BJ (cell line): ENCODE measurements at regions not wholly inside any gene's neighbourhood (a gene's known extent, or its start where the extent isn't known, plus 50 kb on each side); places are given as distances from the start of the nearest gene placed in this dataset.

Experiments used
- CTCF ChIA-PET: fragments of 350-600 bp; formaldehyde crosslinking; extraction: SDS; loops from one replicate; lab custom pipeline; 2021; ENCODE audit warnings: antibody characterized with exemption, inconsistent platforms; lab: Yijun Ruan, JAX
- POLR2A ChIA-PET: fragments of 300-600 bp; sonication (Branson Sonifier 250); formaldehyde crosslinking; extraction: SDS; loops from one replicate; lab custom pipeline; 2021; ENCODE audit warnings: antibody characterized with exemption; lab: Charles Lee
- DNase-seq: peaks from one replicate; pipeline ENCODE4 v3.0.0-alpha.2; 2011; ENCODE audit warnings: low read depth
- H3K27me3 ChIP-seq: 2 replicates; pipeline ENCODE4 v1.6.0; 2011; ENCODE audit warnings: low read length; ENCODE audit not compliant: control insufficient read depth, insufficient read depth
- H3K36me3 ChIP-seq: 2 replicates; pipeline ENCODE4 v1.5.1; 2011; ENCODE audit warnings: low read length; ENCODE audit not compliant: control insufficient read depth, insufficient read depth
- H3K4me3 ChIP-seq: 2 replicates; pipeline ENCODE4 v1.5.1; 2011; ENCODE audit warnings: low read depth, mild to moderate bottlenecking, control low read depth, low read length
- CTCF ChIP-seq: IDR thresholded peaks from 2 replicates; pipeline ENCODE4 v1.5.1; 2011; ENCODE audit warnings: low read depth, mild to moderate bottlenecking, control low read depth, inconsistent platforms, low read length, moderate library complexity; ENCODE audit not compliant: insufficient read depth

GRCh38 chr5:67293226-67293625 lies 96.6 kb upstream of the CD180 start:
- no peaks in the 10 kb centered on the region for H3K27me3 ChIP-seq
- POLR2A ChIA-PET: no interaction called here
- no peaks in the 10 kb centered on the region for H3K36me3 ChIP-seq
- TF ChIP-seq CTCF: no peak
- no peak overlapping the region for H3K4me3 ChIP-seq
- CTCF ChIA-PET: no interaction called here
- DNase-seq: no peak

GRCh38 chr5:67292201-67292940 lies 95.8 kb upstream of the CD180 start:
- DNase-seq: no peak
- Histone ChIP-seq H3K27me3 (no peaks in the 10 kb centered on the region), H3K36me3 (no peaks in the 10 kb centered on the region), H3K4me3 (no peak overlapping the region)
- CTCF ChIA-PET: interaction anchor here (1.0 kb wide), 1 partner anchor 12 kb away, joined by 3 read pairs; no protein-coding TSS in a partner anchor
- POLR2A ChIA-PET: no interaction called here
- TF ChIP-seq CTCF: no peak

GRCh38 chr5:67291671-67292070 lies 95.1 kb upstream of the CD180 start:
- no peaks in the 10 kb centered on the region for H3K27me3 ChIP-seq
- no peaks in the 10 kb centered on the region for H3K36me3 ChIP-seq
- no peak for TF ChIP-seq CTCF
- H3K4me3 ChIP-seq: no peak overlapping the region
- no peak for DNase-seq
- CTCF ChIA-PET: interaction anchor here (1.3 kb wide), 1 partner anchor 46 kb away, joined by 4 read pairs; no protein-coding TSS in a partner anchor
- POLR2A ChIA-PET: no interaction called here

- Histone ChIP-seq H3K27me3 (no peaks in the 10 kb centered on the region), H3K36me3 (no peaks in the 10 kb centered on the region), H3K4me3 (no peak overlapping the region)
- no peak for TF ChIP-seq CTCF
- CTCF ChIA-PET: interaction anchor here (0.6 to 1.3 kb wide), 2 partner anchors 45 to 115 kb away, joined by 3 to 4 read pairs; no protein-coding TSS in a partner anchor
- no peak for DNase-seq
- POLR2A ChIA-PET: no interaction called here
Observed at GRCh38 chr5:67291066-67291465, 94.5 kb upstream of the CD180 start.

GRCh38 chr5:67290655-67291054 lies 94.1 kb upstream of the CD180 start:
- ChIA-PET CTCF (interaction anchor here (0.6 to 1.3 kb wide), 2 partner anchors 44 to 116 kb away, joined by 3 to 4 read pairs; no protein-coding TSS in a partner anchor), POLR2A (no interaction called here)
- no peaks in the 10 kb centered on the region for H3K36me3 ChIP-seq
- no peak for TF ChIP-seq CTCF
- DNase-seq: no peak
- no peak overlapping the region for H3K4me3 ChIP-seq
- H3K27me3 ChIP-seq: no peaks in the 10 kb centered on the region
